ENCODE measurements at regions not wholly inside any gene's neighbourhood (a gene's known extent, or its start where the extent isn't known, plus 50 kb on each side); places are given as distances from the start of the nearest gene placed in this dataset.

DNA sequence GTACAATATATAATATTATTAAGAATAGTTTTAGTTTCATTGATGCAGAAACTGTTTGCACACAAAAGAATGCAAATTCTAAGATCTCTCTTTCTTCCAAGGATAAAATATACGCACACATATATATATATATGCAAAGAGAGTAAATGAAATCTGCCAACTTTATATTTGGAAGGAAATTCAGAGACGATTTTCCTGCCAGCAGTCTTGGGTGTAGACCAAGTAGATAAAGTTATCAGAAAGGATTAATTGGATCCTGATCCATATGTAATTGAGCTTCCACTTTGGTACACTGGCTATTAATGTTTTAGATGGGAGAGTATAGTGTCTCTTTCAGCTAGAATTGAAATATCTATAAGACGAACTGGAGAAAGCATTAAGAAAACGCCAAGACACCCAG is 295.4 kb upstream of the IL12A start:
- no peaks in the 10 kb centered on the region for H3F3A ChIP-seq (replicated peaks; ENCODE audit: low read depth)
- H3K9me2 ChIP-seq (ENCODE audit: insufficient read depth), result no peaks in the 10 kb centered on the region; the same call in none of the 2 replicates
- TF ChIP-seq, protein P1, sequence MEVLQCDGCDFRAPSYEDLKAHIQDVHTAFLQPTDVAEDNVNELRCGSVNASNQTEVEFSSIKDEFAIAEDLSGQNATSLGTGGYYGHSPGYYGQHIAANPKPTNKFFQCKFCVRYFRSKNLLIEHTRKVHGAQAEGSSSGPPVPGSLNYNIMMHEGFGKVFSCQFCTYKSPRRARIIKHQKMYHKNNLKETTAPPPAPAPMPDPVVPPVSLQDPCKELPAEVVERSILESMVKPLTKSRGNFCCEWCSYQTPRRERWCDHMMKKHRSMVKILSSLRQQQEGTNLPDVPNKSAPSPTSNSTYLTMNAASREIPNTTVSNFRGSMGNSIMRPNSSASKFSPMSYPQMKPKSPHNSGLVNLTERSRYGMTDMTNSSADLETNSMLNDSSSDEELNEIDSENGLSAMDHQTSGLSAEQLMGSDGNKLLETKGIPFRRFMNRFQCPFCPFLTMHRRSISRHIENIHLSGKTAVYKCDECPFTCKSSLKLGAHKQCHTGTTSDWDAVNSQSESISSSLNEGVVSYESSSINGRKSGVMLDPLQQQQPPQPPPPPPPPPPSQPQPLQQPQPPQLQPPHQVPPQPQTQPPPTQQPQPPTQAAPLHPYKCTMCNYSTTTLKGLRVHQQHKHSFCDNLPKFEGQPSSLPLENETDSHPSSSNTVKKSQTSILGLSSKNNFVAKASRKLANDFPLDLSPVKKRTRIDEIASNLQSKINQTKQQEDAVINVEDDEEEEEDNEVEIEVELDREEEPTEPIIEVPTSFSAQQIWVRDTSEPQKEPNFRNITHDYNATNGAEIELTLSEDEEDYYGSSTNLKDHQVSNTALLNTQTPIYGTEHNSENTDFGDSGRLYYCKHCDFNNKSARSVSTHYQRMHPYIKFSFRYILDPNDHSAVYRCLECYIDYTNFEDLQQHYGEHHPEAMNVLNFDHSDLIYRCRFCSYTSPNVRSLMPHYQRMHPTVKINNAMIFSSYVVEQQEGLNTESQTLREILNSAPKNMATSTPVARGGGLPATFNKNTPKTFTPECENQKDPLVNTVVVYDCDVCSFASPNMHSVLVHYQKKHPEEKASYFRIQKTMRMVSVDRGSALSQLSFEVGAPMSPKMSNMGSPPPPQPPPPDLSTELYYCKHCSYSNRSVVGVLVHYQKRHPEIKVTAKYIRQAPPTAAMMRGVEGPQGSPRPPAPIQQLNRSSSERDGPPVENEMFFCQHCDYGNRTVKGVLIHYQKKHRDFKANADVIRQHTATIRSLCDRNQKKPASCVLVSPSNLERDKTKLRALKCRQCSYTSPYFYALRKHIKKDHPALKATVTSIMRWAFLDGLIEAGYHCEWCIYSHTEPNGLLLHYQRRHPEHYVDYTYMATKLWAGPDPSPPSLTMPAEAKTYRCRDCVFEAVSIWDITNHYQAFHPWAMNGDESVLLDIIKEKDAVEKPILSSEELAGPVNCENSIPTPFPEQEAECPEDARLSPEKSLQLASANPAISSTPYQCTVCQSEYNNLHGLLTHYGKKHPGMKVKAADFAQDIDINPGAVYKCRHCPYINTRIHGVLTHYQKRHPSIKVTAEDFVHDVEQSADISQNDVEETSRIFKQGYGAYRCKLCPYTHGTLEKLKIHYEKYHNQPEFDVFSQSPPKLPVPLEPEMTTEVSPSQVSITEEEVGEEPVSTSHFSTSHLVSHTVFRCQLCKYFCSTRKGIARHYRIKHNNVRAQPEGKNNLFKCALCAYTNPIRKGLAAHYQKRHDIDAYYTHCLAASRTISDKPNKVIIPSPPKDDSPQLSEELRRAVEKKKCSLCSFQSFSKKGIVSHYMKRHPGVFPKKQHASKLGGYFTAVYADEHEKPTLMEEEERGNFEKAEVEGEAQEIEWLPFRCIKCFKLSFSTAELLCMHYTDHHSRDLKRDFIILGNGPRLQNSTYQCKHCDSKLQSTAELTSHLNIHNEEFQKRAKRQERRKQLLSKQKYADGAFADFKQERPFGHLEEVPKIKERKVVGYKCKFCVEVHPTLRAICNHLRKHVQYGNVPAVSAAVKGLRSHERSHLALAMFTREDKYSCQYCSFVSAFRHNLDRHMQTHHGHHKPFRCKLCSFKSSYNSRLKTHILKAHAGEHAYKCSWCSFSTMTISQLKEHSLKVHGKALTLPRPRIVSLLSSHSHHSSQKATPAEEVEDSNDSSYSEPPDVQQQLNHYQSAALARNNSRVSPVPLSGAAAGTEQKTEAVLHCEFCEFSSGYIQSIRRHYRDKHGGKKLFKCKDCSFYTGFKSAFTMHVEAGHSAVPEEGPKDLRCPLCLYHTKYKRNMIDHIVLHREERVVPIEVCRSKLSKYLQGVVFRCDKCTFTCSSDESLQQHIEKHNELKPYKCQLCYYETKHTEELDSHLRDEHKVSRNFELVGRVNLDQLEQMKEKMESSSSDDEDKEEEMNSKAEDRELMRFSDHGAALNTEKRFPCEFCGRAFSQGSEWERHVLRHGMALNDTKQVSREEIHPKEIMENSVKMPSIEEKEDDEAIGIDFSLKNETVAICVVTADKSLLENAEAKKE (CRISPR knock-in tag; IDR thresholded peaks at IDR 0.05), result no peak
- TF ChIP-seq EZH2phosphoT487 (IDR thresholded peaks at IDR 0.05; ENCODE audit: unreplicated experiment) (no peak), STAT1 (IDR thresholded peaks at IDR 0.05; ENCODE audit: unreplicated experiment) (no peak), CREB1 (CRISPR knock-in tag; IDR thresholded peaks at IDR 0.05; ENCODE audit: low read depth) (no peak), NANOG (IDR thresholded peaks at IDR 0.05; ENCODE audit: borderline replicate concordance) (no peak), ZNF114 (CRISPR knock-in tag; IDR thresholded peaks at IDR 0.05) (no peak), JUNB (IDR thresholded peaks at IDR 0.05; ENCODE audit: unreplicated experiment) (no peak), POLR2AphosphoS5 (IDR thresholded peaks at IDR 0.05; ENCODE audit: low read depth) (no peak), ZNF331 (CRISPR knock-in tag; IDR thresholded peaks at IDR 0.05; ENCODE audit: low read depth) (no peak), EZH2 (IDR thresholded peaks at IDR 0.05; ENCODE audit: low read depth, unreplicated experiment) (no peak)
- TF ChIP-seq, protein P2, sequence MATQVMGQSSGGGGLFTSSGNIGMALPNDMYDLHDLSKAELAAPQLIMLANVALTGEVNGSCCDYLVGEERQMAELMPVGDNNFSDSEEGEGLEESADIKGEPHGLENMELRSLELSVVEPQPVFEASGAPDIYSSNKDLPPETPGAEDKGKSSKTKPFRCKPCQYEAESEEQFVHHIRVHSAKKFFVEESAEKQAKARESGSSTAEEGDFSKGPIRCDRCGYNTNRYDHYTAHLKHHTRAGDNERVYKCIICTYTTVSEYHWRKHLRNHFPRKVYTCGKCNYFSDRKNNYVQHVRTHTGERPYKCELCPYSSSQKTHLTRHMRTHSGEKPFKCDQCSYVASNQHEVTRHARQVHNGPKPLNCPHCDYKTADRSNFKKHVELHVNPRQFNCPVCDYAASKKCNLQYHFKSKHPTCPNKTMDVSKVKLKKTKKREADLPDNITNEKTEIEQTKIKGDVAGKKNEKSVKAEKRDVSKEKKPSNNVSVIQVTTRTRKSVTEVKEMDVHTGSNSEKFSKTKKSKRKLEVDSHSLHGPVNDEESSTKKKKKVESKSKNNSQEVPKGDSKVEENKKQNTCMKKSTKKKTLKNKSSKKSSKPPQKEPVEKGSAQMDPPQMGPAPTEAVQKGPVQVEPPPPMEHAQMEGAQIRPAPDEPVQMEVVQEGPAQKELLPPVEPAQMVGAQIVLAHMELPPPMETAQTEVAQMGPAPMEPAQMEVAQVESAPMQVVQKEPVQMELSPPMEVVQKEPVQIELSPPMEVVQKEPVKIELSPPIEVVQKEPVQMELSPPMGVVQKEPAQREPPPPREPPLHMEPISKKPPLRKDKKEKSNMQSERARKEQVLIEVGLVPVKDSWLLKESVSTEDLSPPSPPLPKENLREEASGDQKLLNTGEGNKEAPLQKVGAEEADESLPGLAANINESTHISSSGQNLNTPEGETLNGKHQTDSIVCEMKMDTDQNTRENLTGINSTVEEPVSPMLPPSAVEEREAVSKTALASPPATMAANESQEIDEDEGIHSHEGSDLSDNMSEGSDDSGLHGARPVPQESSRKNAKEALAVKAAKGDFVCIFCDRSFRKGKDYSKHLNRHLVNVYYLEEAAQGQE (IDR thresholded peaks at IDR 0.05; ENCODE audit: unreplicated experiment), result no peak
- TF ChIP-seq, protein P3, sequence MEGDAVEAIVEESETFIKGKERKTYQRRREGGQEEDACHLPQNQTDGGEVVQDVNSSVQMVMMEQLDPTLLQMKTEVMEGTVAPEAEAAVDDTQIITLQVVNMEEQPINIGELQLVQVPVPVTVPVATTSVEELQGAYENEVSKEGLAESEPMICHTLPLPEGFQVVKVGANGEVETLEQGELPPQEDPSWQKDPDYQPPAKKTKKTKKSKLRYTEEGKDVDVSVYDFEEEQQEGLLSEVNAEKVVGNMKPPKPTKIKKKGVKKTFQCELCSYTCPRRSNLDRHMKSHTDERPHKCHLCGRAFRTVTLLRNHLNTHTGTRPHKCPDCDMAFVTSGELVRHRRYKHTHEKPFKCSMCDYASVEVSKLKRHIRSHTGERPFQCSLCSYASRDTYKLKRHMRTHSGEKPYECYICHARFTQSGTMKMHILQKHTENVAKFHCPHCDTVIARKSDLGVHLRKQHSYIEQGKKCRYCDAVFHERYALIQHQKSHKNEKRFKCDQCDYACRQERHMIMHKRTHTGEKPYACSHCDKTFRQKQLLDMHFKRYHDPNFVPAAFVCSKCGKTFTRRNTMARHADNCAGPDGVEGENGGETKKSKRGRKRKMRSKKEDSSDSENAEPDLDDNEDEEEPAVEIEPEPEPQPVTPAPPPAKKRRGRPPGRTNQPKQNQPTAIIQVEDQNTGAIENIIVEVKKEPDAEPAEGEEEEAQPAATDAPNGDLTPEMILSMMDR (conservative IDR thresholded peaks at IDR 0.05; ENCODE audit: low read depth in 2 of 2), result no peak
- TF ChIP-seq, protein P4, sequence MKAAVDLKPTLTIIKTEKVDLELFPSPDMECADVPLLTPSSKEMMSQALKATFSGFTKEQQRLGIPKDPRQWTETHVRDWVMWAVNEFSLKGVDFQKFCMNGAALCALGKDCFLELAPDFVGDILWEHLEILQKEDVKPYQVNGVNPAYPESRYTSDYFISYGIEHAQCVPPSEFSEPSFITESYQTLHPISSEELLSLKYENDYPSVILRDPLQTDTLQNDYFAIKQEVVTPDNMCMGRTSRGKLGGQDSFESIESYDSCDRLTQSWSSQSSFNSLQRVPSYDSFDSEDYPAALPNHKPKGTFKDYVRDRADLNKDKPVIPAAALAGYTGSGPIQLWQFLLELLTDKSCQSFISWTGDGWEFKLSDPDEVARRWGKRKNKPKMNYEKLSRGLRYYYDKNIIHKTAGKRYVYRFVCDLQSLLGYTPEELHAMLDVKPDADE (IDR thresholded peaks at IDR 0.05), result no peak
- no peak overlapping the region for H3K4me3 Mint-ChIP-seq
- no peak for DNase-seq (ENCODE audit: low spot score)
- no peak for ATAC-seq
- H3K27me3 ChIP-seq (ENCODE audit: insufficient read depth), result no peaks in the 10 kb centered on the region
- no peak overlapping the region for H3K4me2 ChIP-seq
- no peaks in the 10 kb centered on the region for H3K36me3 ChIP-seq (ENCODE audit: insufficient read depth)
- no peak overlapping the region for H3K27ac ChIP-seq (ENCODE audit: low read depth)
- H3K4me3 ChIP-seq, result no peak overlapping the region
- no peaks in the 10 kb centered on the region for H3K79me2 ChIP-seq (replicated peaks; ENCODE audit: insufficient read depth)
- 0 out of 3 replicates have a peak, but pooled peaks cover 3% of the 10 kb centered on the region for H3K9me3 Mint-ChIP-seq
- H3K36me3 Mint-ChIP-seq (ENCODE audit: low read depth), result no peaks in the 10 kb centered on the region; the same call in 2 of the 3 replicates
- peaks cover 2% of the 10 kb centered on the region; the same call in 2 of the 3 replicates for H3K4me1 Mint-ChIP-seq
- no peaks in the 10 kb centered on the region for H4K20me1 ChIP-seq (replicated peaks; ENCODE audit: insufficient read depth)
- H3K4me1 ChIP-seq (ENCODE audit: insufficient read depth), result no peaks in the 10 kb centered on the region
- peaks cover 3% of the 10 kb centered on the region for H3K27me3 Mint-ChIP-seq (ENCODE audit: insufficient read depth, low read depth, poor library complexity)
- H2AFZ ChIP-seq, result no peak overlapping the region
- H3K27ac Mint-ChIP-seq, result no peak overlapping the region
